ENCODE measurements at regions not wholly inside any gene's neighbourhood (a gene's known extent, or its start where the extent isn't known, plus 50 kb on each side); places are given as distances from the start of the nearest gene placed in this dataset.
A peak's percentile ranks its signal among the peaks of the same experiment; 100 is the strongest.

GRCh38 chr17:73997059-73997458 is 206.4 kb upstream of the RPL38 start:
- H3K4me1 Mint-ChIP-seq, result peaks cover 10% of the 10 kb centered on the region
- Histone ChIP-seq H3K27me3 (no peaks in the 10 kb centered on the region), H3K79me2 (ENCODE audit: low read depth) (no peaks in the 10 kb centered on the region), H3K4me2 (no peak overlapping the region), H2AFZ (replicated peaks) (no peak overlapping the region), H3K4me3 (no peak overlapping the region), H3K36me3 (no peaks in the 10 kb centered on the region), H3K4me1 (no peaks in the 10 kb centered on the region), H3K9ac (no peak overlapping the region), H3F3A (ENCODE audit: low read depth) (no peaks in the 10 kb centered on the region), H3K9me3 (ENCODE audit: low read depth) (no peaks in the 10 kb centered on the region), H4K20me1 (ENCODE audit: low read depth) (no peaks in the 10 kb centered on the region), H3K27ac (no peak overlapping the region)
- H3K27ac Mint-ChIP-seq, result peak overlapping the region; percentile 50
- peaks cover 6% of the 10 kb centered on the region for H3K27me3 Mint-ChIP-seq (ENCODE audit: insufficient read depth, low read depth)
- no peaks in the 10 kb centered on the region for H3K36me3 Mint-ChIP-seq
- TF ChIP-seq EZH2 (IDR thresholded peaks at IDR 0.05) (no peak), EZH2phosphoT487 (IDR thresholded peaks at IDR 0.05) (no peak)
- TF ChIP-seq, protein P1, sequence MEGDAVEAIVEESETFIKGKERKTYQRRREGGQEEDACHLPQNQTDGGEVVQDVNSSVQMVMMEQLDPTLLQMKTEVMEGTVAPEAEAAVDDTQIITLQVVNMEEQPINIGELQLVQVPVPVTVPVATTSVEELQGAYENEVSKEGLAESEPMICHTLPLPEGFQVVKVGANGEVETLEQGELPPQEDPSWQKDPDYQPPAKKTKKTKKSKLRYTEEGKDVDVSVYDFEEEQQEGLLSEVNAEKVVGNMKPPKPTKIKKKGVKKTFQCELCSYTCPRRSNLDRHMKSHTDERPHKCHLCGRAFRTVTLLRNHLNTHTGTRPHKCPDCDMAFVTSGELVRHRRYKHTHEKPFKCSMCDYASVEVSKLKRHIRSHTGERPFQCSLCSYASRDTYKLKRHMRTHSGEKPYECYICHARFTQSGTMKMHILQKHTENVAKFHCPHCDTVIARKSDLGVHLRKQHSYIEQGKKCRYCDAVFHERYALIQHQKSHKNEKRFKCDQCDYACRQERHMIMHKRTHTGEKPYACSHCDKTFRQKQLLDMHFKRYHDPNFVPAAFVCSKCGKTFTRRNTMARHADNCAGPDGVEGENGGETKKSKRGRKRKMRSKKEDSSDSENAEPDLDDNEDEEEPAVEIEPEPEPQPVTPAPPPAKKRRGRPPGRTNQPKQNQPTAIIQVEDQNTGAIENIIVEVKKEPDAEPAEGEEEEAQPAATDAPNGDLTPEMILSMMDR (IDR thresholded peaks at IDR 0.05), result no peak
- H3K9me3 Mint-ChIP-seq, result peaks cover 2% of the 10 kb centered on the region
- no peak for DNase-seq (ENCODE audit: low spot score)
- H3K4me3 Mint-ChIP-seq, result no peak overlapping the region

DNA sequence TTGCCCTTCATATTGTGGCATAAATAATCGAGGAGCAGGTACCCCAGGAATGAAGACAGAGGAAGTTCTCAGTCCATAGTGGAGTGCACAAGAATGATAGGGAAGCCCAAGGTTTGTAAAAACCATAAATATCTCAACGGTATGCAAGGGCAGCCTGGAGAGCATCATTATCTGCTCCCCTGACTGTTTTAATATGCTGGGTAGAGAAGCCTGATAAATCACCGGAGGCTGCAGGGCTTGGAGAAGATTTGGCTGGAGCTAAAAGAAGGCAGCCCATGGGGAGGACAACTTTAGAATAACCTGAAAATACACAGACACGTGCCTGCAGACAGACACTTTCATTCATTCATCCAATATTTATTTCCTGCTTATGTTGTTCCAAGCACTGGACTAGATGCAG is 205.2 kb upstream of the RPL38 start:
- DNase-seq (ENCODE audit: low spot score), result no peak
- H3K9me3 Mint-ChIP-seq, result no peaks in the 10 kb centered on the region
- no peak overlapping the region for H2AFZ ChIP-seq (replicated peaks)
- no peaks in the 10 kb centered on the region for H3K9me3 ChIP-seq (ENCODE audit: low read depth)
- H3K4me3 Mint-ChIP-seq, result no peak overlapping the region
- no peak overlapping the region for H3K27ac ChIP-seq
- H3K4me1 ChIP-seq, result no peaks in the 10 kb centered on the region
- H4K20me1 ChIP-seq (ENCODE audit: low read depth), result no peaks in the 10 kb centered on the region
- no peaks in the 10 kb centered on the region for H3K79me2 ChIP-seq (ENCODE audit: low read depth)
- H3K4me2 ChIP-seq, result no peak overlapping the region
- no peak overlapping the region for H3K9ac ChIP-seq
- H3K36me3 Mint-ChIP-seq, result no peaks in the 10 kb centered on the region
- H3F3A ChIP-seq (ENCODE audit: low read depth), result no peaks in the 10 kb centered on the region
- no peak overlapping the region for H3K27ac Mint-ChIP-seq
- H3K4me3 ChIP-seq, result no peak overlapping the region
- no peaks in the 10 kb centered on the region for H3K27me3 ChIP-seq
- TF ChIP-seq EZH2 (IDR thresholded peaks at IDR 0.05) (no peak), EZH2phosphoT487 (IDR thresholded peaks at IDR 0.05) (no peak)
- TF ChIP-seq, protein P1 (IDR thresholded peaks at IDR 0.05), result no peak
- H3K36me3 ChIP-seq, result no peaks in the 10 kb centered on the region
- peaks cover 10% of the 10 kb centered on the region for H3K4me1 Mint-ChIP-seq
- H3K27me3 Mint-ChIP-seq (ENCODE audit: insufficient read depth, low read depth), result peaks cover 5% of the 10 kb centered on the region

DNA sequence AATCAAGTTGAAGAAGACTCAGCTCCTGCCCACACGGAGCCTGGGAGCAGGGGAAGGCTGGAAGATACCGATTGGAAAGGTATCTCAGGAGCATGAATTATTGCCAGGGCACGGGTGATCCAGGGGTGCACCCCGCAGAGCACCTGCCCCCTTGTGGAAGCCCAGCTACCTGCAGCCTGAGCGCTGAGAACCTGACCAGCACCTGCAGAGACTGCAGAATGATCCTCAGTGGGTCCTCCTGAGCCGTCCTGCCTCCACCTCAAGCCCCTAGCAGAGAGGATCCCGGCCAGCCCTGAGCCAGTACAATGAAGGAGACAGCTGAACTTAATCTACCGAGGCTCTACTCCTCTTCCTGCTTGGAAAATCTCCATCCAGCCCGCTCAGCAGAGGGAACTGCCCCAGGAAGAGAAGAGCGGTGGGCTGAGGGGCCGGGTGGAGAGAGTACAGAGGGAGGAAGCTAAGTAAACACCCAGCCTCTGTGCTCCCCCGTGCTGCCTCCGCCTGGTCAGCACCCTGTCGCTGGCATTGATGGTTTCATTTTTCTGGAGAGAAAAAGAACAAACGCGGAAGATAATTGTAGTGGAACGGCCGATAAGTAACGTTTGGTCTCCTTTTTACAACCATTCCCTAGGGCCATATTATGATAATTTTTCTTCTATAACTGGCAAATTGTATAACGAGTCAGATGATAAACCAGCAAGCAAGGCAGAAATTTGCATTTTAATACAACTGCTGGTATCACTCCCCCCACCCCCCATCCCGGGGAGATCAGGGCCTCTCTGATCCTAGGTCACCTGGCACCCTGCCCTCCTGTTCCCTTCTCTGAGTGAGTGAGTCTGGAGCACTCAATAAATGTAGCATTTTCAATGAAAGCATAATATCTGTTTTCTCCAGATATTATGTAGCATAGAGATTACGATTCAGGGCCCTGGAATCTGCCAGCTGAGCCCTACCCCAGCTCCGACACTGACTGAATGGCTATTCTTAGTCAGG is 204.5 kb upstream of the RPL38 start:
- Histone ChIP-seq H3F3A (ENCODE audit: low read depth) (no peaks in the 10 kb centered on the region), H3K36me3 (no peaks in the 10 kb centered on the region), H3K9ac (no peak overlapping the region), H3K4me1 (no peaks in the 10 kb centered on the region), H4K20me1 (ENCODE audit: low read depth) (no peaks in the 10 kb centered on the region), H3K4me3 (no peak overlapping the region), H3K79me2 (ENCODE audit: low read depth) (no peaks in the 10 kb centered on the region), H3K4me2 (no peak overlapping the region), H3K27me3 (no peaks in the 10 kb centered on the region), H3K27ac (no peak overlapping the region), H2AFZ (replicated peaks) (peak overlapping the region; percentile 31), H3K9me3 (ENCODE audit: low read depth) (no peaks in the 10 kb centered on the region)
- H3K36me3 Mint-ChIP-seq, result no peaks in the 10 kb centered on the region
- no peak overlapping the region for H3K27ac Mint-ChIP-seq
- no peak for TF ChIP-seq EZH2phosphoT487 (IDR thresholded peaks at IDR 0.05)
- TF ChIP-seq, protein P1 (IDR thresholded peaks at IDR 0.05), result peak; percentile 77
- H3K4me1 Mint-ChIP-seq, result peaks cover 10% of the 10 kb centered on the region
- H3K4me3 Mint-ChIP-seq, result no peak overlapping the region
- H3K9me3 Mint-ChIP-seq, result no peaks in the 10 kb centered on the region
- H3K27me3 Mint-ChIP-seq (ENCODE audit: insufficient read depth, low read depth), result peaks cover 7% of the 10 kb centered on the region
- DNase-seq (ENCODE audit: low spot score), result peak; percentile 69

All from neural progenitor cell (in vitro differentiated cells).